ENCODE measurements at regions not wholly inside any gene's neighbourhood (a gene's known extent, or its start where the extent isn't known, plus 50 kb on each side); places are given as distances from the start of the nearest gene placed in this dataset.
A peak's percentile ranks its signal among the peaks of the same experiment; 100 is the strongest.

- TF ChIP-seq KLF5 (IDR thresholded peaks at IDR 0.05; ENCODE audit: partially characterized antibody) (no peak), SPI1 (IDR thresholded peaks at IDR 0.05; ENCODE audit: borderline replicate concordance, insufficient read depth, low read depth, low read length) (peak; percentile 83; the same call in 1 of the 2 replicates), IRF4 (IDR thresholded peaks at IDR 0.05; ENCODE audit: low read depth, low read length) (0 out of 2 replicates have a peak, but pooled peaks have one; percentile 28), PBX3 (IDR thresholded peaks at IDR 0.05; ENCODE audit: insufficient replicate concordance, low read depth, low read length) (no peak), USF2 (IDR thresholded peaks at IDR 0.05; ENCODE audit: borderline replicate concordance, low read depth, low read length) (no peak), WRNIP1 (IDR thresholded peaks at IDR 0.05; ENCODE audit: borderline replicate concordance, low read depth, low read length) (no peak), PML (IDR thresholded peaks at IDR 0.05; ENCODE audit: low read length) (no peak), ETV6 (conservative IDR thresholded peaks at IDR 0.05 in 1 of 2, IDR thresholded peaks at IDR 0.05 in 1 of 2; ENCODE audit: borderline replicate concordance in 1 of 2, low read depth in 1 of 2) (peak in 1 of 2 experiments; percentile 60; a peak in 1 of 4 replicates)
These were observed 159.9 kb upstream of the MAMLD1 start (continued) for GRCh38 chrX:150203248-150203645.

GRCh38 chrX:150205011-150205410 lies 158.1 kb upstream of the MAMLD1 start:
- CTCF ChIA-PET, result no interaction called here
- no peak for FAIRE-seq
- in situ Hi-C loops (cut with MboI), result no loop called here
- TF ChIP-seq IRF4 (IDR thresholded peaks at IDR 0.05; ENCODE audit: low read depth, low read length) (no peak), SMARCA5 (IDR thresholded peaks at IDR 0.05) (no peak), MLLT1 (IDR thresholded peaks at IDR 0.05) (no peak), RELA (IDR thresholded peaks at IDR 0.05; ENCODE audit: borderline replicate concordance, partially characterized antibody) (no peak), JUNB (IDR thresholded peaks at IDR 0.05) (no peak), BHLHE40 (IDR thresholded peaks at IDR 0.05; ENCODE audit: borderline replicate concordance in 1 of 2, low read depth in 2 of 2, low read length in 1 of 2) (no peak), POLR2AphosphoS2 (IDR thresholded peaks at IDR 0.05; ENCODE audit: low read depth, low read length) (no peak), EGR1 (IDR thresholded peaks at IDR 0.05; ENCODE audit: borderline replicate concordance in 1 of 2, low read depth in 2 of 2, low read length in 2 of 2) (no peak), ZNF687 (IDR thresholded peaks at IDR 0.05) (no peak)

More at GRCh38 chrX:150205011-150205410, 158.1 kb upstream of the MAMLD1 start:
- Histone ChIP-seq H3K4me1 (ENCODE audit: control insufficient read depth, insufficient read depth, low read length) (peaks cover 12% of the 10 kb centered on the region), H3K27ac (ENCODE audit: control insufficient read depth, insufficient read depth) (no peak overlapping the region), H3K4me2 (ENCODE audit: control insufficient read depth, insufficient read depth) (no peak overlapping the region), H3K4me3 (no peak overlapping the region), H2AFZ (ENCODE audit: control insufficient read depth, low read depth, low read length) (no peak overlapping the region), H3K36me3 (ENCODE audit: control insufficient read depth in 2 of 2, insufficient read depth in 2 of 2, low read length in 1 of 2) (no peaks in the 10 kb centered on the region), H4K20me1 (ENCODE audit: control insufficient read depth, insufficient read depth) (no peaks in the 10 kb centered on the region), H3K9ac (ENCODE audit: control insufficient read depth, insufficient read depth, low read length) (no peak overlapping the region), H3K27me3 (replicated peaks in 1 of 2; ENCODE audit: control insufficient read depth in 2 of 2, insufficient read depth in 2 of 2, low read length in 1 of 2) (no peaks in the 10 kb centered on the region), H3K79me2 (ENCODE audit: control insufficient read depth, insufficient read depth, low read length) (no peaks in the 10 kb centered on the region), H3K9me3 (replicated peaks; ENCODE audit: control insufficient read depth, insufficient read depth, low read length) (no peaks in the 10 kb centered on the region)
- ChIA-PET RAD21 (ENCODE audit: unreplicated experiment) (no interaction called here), SMC1A (ENCODE audit: uncharacterized antibody, unreplicated experiment) (no interaction called here), POLR2A (no interaction called here)
- DNase-seq (ENCODE audit: low read depth, low spot score) (no peak), ATAC-seq (no peak)
- 62% methylated on average over 2 of the region's 2 CpGs for WGBS (ENCODE audit: insufficient coverage, insufficient replicate concordance, low lambda C conversion rate, missing lambda C conversion rate)
- no TSS peak for BruUV-seq (replicated peaks)
- intact Hi-C loops (cut with micrococcal nuclease; ENCODE audit: unreplicated experiment), result loop anchor here (10.0 kb wide), 1 partner anchor 240 kb away; no protein-coding TSS in a partner anchor
